HS-27A (cell line): ENCODE measurements at regions not wholly inside any gene's neighbourhood (a gene's known extent, or its start where the extent isn't known, plus 50 kb on each side); places are given as distances from the start of the nearest gene placed in this dataset.

Experiments
- DNase-seq: peaks from one replicate; pipeline ENCODE4 v3.0.0-alpha.2; 2012; ENCODE audit warnings: low read depth, missing footprints

DNA sequence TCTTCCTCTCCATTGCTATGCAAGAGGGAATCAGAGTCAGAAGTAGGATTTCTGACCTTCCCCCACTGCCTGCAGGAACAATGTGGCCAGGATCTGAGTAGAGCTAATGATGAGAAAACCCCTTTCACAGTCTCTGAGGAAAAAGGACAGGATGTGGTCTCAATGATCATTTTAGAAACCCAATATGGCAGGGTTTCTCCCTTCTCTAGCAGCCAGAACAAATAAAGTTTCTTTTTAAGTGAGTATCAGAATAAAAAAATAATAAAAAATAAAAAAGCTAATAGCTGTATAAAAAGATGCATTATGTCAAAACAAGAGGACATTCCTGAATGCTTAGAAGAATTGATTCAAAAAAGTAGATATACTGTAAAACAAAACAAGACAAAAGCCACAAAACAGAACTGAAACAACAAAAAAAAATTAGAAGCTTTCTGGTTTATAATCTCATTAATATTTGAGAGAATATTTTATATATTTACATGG lies 1124.9 kb upstream of the ZEB2 start:
- DNase-seq = no peak

- no peak for DNase-seq
Observed at GRCh38 chr2:145638675-145639074, 1118.8 kb upstream of the ZEB2 start.

DNA sequence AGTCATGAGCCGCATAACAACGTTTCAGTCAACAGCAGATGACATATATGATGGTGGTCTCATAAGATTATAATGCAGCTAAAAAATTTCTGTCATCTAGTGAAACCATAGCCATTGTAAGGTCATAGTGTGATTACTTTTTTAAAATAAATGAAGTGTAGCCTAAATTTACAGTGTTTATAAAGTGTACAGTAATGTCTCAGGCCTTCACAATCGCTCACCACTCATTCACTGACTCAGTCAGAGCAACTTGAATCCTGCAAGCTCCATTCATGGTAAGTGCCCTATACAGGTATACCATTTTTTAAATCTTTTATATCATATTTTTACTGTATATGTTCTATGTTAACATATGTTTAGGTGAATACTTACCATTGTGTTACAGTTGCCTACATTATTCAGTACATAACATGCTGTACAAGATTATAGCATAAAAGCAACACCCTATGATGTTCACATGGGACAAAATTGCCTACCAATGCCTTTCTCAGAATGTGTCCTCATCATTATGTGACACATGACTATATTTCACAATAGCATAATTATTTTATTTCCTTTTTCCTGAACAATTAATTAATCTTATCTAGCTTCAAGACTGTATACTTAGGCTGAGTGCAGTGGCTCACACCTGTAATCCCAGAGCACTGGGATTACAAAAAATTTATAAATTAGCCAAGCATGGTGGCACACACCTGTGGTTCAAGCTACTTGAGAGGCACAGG lies 1115.9 kb upstream of the ZEB2 start:
- no peak for DNase-seq

DNA sequence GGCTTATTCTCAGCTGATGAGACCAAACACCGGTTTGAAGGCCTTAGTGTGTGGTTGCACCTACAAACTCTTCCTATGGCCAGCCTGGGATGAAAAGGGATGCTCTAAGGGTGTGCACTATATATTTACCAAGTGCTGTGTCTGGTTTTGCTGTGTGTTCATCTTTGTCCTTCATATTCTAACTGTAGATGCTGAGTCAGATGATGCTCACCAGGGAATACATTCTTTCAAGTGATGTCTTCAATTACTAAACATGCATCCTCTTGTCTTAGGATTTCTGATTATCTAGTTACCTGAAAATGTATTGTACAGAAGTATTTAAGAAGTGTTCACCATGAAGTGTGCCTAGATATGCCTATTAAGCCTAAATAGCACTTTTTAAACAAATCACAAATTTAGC lies 1111.6 kb upstream of the ZEB2 start:
- no peak for DNase-seq

DNA sequence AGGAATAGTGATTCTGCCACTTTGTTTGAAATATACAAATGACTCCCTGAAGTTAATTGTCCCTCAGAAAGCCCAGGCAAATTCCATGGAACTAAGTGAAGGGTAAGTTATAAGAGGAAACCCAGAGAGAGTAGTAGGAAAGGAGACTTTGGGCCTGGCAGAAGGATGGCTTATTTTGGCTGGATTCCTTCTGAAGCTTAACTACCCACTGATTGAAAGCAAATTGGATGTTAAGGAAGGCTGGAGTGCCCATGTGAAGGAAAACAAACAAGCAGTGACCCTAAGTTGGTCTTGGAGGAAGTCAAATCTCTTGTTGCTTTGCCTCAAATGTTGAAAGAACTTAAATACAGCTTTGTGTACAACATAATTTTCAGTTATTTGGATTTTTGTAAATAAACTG lies 1106.4 kb upstream of the ZEB2 start:
- DNase-seq = no peak

DNA sequence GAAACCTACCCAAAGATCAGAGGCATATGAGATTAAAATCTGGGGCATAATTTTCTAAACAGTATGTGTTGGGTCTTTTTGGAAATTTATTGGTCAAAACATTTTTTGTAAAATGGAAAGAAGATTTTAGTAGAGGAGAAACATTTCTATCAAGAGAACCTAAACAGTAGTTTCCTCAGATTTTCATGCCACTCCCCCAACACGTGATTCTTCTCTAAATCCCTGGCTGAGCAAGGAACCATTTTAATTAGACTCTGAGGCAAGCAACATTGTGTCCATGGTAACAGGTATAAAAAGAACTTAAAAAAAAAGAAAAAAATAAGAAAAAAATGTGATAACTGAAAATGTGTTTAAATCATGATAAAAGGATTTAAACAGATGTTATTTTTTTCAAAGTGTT lies 1105.2 kb upstream of the ZEB2 start:
- no peak for DNase-seq

GRCh38 chr2:145623136-145623535 lies 1103.2 kb upstream of the ZEB2 start:
- no peak for DNase-seq

DNA sequence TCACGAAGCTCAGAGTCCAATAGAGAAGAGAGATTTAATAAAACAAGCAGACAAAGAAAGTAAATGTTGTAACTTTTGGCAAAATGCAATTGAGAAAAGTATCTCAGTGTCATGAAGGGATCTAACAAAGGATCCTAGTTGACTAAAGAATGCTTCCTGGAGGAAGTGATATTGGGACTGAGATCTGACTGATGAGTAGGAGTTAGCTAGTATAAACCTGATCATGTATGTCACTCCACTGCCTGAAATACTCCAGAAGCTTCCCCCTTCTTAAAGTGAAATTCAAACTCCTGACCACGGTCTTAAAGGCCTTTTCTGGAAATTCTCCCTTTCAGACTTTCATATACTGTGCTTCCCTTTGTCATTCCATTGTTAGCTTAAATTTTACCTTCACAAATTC lies 1102.4 kb upstream of the ZEB2 start:
- DNase-seq = no peak

GRCh38 chr2:145617906-145618305 lies 1098.0 kb upstream of the ZEB2 start:
- no peak for DNase-seq

GRCh38 chr2:145617420-145617819 lies 1097.5 kb upstream of the ZEB2 start:
- DNase-seq = no peak

- no peak for DNase-seq
Observed at GRCh38 chr2:145615626-145616025, 1095.7 kb upstream of the ZEB2 start.

GRCh38 chr2:145609951-145610350 lies 1090.0 kb upstream of the ZEB2 start:
- DNase-seq = no peak

GRCh38 chr2:145601361-145601925 lies 1081.5 kb upstream of the ZEB2 start:
- DNase-seq = no peak

DNA sequence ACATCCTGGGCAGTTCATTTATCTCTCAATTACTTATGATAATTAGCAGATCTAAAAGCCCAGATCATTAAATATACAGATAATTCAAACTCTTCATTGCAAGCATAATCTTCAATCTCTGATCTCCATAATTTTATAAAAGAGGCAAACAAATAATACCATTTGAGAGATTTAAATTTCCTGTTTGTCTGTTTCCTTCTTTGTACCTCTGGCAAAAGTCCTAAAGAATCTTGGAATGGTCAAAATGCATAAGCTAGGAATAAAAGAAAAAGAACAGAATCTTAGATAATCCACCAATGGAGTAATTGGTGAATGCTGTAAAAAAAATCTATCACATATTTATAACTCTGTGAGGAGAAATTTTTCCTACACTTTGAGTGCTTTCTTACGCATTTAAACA lies 1080.9 kb upstream of the ZEB2 start:
- DNase-seq = no peak

DNA sequence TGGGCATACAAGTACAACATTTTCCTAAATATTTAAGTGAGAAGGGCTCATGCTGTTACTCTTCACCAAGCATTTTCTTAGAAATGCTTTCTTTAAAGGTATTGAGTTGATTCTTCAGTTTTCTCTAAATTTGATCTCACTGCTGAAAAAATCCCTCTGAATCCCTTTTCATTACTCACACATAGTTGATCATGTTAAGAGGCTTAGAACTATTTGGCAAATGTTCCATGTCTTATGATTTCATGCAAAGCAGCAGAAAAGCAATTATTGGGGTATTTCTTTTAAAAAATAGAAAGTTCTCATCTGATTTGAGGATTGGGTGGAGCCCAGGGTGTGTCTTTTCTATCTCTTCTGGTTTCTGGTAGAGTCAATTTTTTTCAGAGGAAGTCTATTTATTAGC lies 1079.8 kb upstream of the ZEB2 start:
- DNase-seq = no peak

GRCh38 chr2:145598434-145598833 lies 1078.5 kb upstream of the ZEB2 start:
- DNase-seq = no peak

DNA sequence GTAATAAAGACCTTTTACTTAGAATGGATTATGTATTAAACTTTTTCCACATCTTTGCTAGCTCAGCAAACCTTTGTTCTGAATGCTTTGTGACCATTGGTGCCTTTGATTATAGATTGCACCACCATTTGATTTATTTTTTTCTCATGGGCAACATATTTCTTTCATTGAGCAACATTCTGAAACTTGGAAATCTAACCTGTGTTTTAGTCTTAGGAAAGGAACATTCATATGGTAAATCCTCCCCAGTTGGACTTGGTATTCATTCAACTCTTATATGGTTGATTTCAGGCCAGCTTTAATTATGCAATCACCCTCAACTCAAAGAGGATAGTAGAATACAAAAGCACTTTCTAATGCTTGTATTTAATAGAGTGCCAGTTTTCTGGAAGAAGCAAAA lies 1077.9 kb upstream of the ZEB2 start:
- DNase-seq = no peak

- DNase-seq = no peak
Observed at GRCh38 chr2:145597006-145597405, 1077.1 kb upstream of the ZEB2 start.

DNA sequence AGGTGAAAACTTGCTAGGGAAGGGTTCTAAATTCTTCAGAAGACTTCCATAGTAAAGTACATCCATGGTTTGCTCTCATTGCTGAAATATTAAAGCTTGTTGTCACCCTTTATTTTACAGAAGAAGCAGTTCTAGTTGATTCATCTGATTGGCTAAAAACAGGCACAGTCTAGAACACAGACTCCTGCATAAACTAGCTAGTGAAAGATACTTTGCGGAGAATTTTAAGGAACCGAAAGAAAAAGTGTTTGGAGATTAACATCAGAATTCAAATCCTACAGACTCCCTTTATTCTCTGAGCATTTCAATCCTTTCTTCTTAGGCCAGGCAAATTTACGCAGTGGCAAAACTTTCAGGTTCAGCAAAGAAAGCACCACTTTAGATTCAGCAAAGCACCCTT lies 1076.5 kb upstream of the ZEB2 start:
- DNase-seq = no peak

GRCh38 chr2:145595296-145595695 lies 1075.4 kb upstream of the ZEB2 start:
- DNase-seq = no peak

DNA sequence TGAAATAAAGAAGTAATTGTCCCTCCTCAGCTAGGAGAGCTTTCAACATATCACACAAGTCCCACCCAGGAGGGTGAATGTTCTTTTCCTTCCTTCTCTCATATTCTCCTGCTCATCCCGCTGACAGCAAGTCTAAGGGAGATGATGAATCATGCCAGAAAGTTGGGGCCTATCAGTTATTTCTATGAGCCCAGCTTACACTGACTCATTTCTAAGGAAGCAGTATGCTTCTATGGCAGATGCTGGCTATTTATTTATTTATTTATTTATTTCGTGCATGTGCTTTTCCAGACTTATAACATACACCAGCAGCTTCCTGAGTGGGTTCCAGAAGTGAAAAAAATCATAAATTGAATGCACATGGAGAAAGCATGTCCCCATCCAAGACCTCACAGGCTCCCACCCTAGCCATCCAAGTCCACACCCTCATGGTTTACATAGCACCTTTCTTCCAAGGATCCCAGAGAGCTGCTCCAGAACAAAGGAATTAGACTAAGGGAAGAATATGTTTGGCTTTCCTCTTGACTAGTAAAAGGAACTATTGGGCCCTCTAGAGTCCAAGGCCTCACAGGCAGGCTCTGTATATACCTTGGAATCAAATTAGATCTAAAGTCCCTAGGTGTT lies 1074.2 kb upstream of the ZEB2 start:
- DNase-seq = peak; percentile 68

DNA sequence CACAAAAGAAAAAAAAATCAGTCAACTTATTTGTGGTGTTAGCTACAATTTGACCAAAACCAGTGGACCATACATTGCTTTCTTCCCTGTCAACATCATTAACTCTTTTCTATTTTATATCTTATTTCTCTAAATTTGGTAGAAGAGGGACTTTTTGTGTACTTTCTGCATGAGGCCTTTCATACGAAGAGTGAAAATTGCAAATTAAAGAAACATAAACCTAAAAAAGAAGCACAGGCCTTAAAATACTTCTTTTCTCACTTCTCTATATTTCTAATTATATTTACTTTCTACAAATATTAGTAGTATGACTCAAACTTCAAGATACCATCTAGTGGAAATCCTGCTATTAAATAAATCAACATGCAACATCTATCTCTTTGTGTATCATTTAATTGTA lies 1073.4 kb upstream of the ZEB2 start:
- no peak for DNase-seq

- DNase-seq = no peak
Observed at GRCh38 chr2:145592361-145592760, 1072.4 kb upstream of the ZEB2 start.
